Stimulated activated CD8-positive, alpha-beta memory T cell treated with anti-CD3 and anti-CD28 coated beads, Interleukin-4, amount 100 ng/mL, for 24 hours (primary cell): ENCODE measurements at regions not wholly inside any gene's neighbourhood (a gene's known extent, or its start where the extent isn't known, plus 50 kb on each side); places are given as distances from the start of the nearest gene placed in this dataset.
"Not testable (repeated sequence)": the region's sequence is repeated elsewhere in the genome, so short reads cannot be mapped to it uniquely, and the experiment has no call there.

ENCODE experiments used
- DNase-seq: peaks from one replicate; pipeline ENCODE4 v3.0.0-alpha.2; 2020; ENCODE audit warnings: low read depth

DNA sequence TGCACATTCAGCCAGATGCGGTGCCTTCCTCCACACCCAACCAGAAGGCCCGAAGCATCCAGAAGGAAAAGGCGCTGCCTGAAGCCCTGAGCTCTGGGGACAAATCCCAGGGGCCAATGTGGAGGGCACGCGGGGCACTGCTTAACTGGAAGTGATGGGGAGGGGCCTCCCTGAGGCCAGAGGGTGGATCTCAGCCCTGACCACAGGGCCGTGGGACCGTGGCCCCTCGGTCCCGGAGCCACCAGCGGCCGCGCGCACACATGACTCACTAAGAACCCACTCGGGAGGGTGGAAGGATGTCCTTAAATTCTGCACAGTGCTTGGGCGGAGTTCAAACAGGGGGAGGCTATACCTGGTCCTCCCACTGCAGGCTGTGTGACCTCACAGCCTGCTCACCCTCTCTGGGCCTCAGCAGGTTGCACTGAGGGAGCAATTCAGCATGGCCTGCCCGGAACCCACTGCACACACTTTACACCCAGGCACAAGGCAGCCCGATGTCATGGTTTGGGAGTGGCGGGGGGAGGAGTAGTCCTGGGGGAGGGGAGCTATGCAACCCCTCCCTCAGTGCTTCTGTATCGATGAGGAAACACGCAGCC lies 89.5 kb downstream of the RFLNA start:
- no peak for DNase-seq

DNA sequence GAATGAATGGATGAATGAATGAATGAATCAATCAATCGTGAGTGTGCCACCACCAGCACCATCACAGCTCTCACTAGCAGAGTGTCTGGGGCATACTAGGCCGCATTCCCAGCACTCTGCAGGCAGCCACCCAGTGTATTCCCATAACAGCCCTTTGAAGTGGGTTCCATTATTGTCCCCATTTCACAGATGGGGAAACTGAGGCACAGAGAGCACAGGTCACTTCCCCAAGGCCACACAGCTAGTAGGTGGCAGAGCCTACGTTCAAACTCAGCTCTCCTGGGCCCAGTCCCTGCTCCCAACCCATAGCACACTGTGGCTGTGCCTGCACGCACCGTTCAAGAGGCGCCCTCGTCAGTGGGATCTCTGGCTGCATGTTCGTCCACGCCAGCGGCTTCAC lies 88.1 kb downstream of the RFLNA start:
- no peak for DNase-seq

DNA sequence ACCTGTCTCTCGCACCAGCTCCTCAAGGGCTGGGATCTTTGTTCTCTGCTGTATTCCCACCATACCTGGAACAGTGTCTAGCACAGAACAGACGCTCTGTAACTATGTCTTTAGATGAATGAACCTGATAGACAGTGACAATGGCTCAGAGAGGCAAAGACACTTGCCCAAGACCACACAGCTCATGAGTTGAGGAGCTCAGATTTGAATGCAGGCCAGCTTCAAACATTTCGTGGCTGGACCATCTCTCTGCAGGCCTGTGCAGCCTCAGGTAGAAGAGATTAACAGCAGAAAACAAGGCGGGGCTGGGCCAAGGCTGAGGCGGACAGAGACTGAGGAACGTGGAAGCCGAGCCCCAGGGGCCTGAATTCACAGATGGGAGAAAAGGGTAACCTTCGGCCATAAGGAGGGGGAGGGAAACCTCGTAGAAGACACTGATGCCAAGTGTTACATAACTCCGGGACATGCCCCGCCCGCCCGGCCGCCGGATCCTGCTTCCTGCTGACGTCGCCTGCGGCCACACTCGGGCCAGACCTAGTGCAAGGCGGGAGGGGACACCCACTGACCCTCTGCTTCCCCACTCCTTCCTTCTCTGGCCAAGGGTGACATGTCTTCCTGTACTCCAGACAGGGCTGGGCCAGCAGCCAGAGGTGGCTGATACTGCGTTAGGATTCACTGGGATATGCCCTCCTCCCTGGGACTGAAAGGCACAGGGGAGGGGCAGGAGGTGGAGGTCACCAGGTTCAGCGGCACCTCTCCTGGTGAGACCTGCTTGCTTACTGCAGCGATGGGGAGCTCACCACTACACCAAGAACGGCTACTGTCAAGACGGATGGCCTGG lies 86.8 kb downstream of the RFLNA start:
- DNase-seq: no peak

DNA sequence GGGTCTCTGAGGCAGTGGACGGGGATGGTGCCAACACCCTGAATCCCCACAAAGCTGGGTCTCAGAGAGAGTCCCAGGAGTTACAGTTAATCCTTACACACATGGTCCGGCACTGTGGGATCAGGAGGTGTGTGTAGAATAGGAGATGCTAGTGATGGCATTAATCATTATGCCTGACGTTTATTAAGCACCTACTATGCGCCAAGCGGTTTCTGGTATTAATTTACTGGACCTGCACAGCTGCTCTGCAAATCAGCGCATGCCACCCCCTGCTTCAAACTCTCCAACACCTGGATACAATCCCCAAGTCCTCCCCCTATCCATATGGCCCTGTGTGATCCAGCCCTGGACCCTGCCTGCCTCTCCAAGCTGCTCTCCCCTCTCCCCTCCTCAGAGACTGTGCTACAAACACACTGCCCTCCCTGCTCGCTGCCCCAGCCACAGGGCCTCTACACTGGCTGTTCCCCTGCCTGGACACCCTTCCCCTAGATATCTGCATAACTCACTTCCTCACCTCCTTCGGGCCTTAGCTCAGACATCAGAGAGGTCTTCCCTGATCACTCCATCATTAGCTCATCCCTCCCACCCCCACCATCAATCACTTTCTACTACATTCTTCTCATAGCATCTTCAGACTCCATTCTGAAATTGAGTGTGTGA lies 86.0 kb downstream of the RFLNA start:
- no peak for DNase-seq

DNA sequence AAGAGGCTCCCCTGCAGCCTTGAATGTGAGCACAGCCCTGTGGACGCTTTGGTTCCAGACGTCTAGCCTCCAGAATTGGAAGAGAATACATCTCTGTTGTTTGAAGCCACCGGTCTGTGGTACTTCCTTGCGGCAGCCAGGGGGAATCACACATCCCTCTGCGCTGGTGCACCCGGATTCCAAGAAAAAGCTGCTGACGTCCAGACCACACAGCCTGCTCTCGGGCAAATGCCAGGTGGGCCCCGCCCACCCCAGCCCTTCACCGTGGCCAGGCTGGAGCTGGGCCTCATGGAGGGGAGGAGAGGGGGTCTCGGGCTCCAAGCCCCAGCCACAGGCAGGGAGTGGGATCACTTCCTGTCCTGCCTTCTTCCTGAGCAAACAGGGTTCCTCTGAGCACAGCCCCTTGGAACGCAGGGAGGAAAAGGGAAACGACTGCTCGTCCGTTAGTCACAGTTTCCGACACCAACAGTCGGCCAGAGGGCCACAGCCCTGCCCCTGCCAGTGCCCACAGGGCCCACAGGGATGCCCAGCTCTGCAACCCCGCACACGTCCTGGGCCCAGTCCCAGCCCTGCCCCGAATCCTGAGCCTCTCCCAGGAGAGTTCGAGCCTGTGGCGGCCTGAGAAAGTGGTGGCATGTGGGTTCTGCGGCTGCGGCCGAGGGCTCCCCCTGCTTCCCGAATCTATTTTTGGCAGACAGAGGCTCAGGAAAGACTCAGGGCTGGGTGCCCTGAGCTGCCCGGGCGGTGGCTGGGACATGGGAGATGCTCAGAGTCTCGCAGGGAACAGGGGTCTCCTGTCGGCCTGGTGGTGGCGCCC lies 85.3 kb downstream of the RFLNA start:
- no peak for DNase-seq

DNA sequence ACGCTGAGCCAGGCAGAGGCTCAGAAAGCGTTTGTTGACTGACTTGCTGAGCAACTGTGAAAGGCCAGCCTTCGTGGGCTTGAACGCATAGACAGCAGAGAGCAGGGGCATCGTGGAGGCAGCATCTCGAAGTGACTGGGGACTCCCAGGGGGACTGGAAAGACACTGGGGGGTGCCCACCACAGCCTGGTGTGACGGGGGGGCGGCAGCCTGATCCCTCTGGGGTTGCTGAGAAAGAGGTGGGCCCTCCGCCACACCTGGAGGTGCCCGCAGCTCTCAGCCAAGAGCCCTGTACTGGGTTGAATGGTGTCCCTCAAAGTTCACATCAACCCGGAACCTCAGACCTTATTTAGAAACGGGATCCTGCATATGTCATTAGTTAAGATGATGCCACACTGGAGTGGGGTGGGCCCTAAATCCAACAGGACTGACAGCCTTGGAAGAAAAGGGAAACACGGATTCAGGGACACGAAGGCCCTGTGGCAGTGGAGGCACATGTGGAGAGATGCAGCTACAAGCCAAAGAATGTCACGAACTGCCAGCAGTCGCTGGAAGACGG lies 84.6 kb downstream of the RFLNA start:
- no peak for DNase-seq

DNA sequence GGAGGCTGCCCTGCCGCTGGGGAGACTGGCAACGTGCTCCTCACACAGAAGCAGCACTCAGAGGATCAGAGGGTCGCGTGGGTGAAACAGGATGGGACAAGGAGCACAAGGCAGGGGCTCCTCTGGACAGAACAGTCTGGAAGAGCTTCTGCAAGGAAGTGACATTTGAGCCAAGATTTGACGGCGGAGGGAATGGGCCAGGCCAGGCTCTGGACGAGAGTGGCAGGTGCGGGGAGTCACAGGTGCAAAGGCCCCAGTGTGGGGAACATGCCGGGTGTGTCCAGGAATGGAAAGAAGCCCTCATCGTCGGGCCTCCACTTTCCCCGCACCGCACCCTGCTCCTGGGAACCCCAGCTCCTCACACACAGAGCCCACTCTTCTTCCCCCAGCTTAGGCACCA lies 84.0 kb downstream of the RFLNA start:
- DNase-seq: no peak

DNA sequence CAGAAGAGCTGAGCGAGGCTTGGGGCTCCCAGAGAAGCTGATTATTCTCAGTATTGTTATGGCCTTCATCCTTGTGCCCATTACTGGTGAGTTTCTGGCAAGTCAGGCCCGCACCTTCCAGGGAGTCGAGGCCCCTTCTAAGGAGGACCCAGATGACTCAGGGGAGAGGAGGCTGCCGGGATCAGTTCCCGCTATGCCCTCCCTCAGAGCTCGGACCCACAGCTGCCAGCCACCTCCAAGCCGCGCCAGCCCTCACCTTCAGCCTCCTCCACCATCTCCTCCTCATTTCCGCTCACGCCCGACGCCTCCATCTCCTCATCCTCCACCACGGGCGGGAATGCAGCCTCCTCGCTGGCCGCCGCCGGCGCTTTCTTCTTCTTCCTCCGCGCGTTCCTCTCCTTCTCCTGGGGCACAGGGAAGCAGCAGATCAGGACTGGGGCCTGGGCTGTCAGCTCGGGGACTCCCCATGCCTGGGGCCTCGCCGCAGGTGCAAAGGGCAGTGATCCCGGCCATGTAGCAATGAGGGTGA lies 83.2 kb downstream of the RFLNA start:
- DNase-seq: no peak

DNA sequence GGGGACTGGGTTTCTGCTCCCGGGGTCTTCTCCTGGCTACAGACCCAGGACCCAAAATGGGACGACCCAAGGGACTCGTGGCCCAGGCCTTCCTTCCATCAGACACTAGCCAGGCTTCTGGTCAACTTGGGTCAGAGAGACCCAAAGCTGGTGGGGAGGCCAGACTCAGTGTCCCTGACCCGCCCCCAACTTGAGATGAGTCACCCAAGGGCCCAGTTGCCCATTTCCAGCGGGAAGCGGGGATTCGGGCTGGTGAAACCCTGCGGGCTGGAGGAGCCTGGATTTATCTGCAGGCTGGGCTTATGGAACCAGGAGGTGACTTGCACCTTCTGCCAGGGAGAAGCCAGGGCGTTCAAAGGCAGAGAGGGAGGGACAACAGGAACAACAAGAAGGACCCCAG lies 81.5 kb downstream of the RFLNA start:
- no peak for DNase-seq

DNA sequence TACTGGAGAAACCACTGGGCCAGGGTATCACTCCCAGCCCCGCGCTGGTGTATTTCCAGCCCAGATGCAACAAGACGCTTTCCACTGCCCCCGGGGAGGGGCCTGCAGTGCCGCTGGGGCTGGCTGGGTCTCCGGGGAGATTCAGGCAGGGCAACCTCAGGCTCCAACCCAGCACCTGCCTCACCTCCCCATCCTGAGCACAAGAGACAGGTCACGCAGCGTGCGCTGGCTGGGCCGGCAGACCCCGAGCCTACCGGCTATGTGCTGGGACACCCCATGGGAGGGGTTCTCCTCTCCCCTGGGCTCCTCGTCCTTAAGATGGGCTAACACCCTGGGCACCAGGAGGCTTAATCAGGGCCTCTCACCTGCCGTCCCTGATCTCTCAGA lies 80.9 kb downstream of the RFLNA start:
- DNase-seq: no peak

DNA sequence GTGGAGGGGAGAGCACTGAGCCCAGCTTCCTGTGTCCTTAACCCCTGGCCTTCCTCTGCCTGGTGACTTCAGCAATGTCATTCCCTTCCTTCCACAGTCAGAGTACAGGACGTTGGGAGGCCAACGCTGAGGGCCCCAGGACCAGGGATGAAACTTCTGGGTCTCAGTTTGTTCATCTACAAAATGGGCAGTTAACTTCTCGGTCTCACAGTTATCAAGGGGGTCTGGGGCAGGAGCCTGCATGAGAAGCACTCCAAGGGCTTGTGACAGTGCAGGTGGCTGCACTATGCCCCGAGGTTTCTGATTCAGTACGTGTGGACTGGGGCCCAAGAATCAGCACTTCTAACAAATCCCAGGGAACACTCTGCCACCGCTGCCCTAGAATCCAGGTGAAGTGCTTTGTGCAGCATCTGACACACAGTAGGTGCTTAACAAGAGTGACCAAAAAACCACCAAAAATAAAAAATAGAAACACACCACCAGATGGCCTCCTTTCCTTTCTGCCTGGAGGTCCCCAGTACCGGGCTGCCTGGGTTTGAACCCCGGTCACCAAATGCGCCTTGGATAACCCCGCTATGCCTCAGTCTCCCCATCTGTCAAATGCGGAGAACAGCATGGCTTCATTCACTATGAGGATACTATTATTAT lies 80.4 kb downstream of the RFLNA start:
- no peak for DNase-seq

DNA sequence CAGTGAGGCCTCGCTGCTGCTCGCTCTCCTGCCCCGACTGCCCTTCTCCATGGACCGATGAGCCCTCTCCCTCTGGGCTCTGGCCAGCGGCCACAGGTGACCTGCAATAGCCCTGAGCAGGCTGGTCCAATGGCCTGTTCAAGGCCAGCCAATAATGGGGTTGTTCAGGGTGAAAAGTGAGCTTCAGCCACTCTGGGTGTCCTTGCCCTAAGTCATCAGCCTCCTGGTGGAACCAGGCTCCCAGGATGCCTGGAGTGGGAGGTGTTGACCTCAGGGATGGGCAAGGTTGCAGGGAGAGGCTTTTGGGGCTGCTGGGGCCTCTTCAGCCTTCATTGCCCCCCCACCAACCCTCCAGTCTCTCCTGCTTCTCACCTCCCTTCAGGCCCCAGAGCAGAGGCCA lies 79.7 kb downstream of the RFLNA start:
- no peak for DNase-seq

DNA sequence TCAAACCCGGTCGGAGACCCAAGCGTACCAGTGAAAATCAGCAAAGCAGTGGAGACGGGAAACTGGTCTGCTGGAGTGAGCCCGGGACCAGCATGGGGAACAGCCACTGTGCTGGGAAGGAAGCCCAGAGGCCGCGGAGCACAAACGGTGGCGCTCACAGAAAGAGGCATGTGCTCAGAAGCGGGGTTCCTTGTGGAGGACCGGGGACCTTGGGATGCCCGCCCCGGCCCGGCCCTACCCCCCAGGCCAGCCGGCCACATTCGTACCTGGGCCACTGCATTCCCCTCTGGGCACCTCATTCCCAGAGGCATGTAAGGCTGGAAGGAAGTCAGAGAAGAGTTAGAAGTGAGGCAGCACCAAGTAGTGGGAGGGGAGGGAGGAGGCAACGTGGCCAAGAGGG lies 79.3 kb downstream of the RFLNA start:
- no peak for DNase-seq

DNA sequence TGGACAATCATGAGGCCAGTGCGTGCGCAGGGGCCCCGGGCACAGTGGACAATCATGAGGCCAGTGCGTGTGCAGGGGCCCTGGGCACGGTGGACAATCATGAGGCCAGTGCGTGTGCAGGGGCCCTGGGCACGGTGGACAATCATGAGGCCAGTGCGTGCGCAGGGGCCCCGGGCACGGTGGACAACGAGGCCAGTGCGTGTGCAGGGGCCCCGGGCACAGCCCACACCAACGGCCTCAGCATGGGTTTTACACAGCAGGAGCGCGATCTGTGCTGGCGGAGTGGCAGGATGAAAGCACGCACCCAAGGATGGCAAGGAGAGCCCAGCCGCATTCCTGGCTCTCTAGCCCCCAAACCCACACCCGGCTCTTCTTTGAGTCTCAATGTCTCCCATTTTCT lies 78.8 kb downstream of the RFLNA start:
- DNase-seq: not testable (repeated sequence)

DNA sequence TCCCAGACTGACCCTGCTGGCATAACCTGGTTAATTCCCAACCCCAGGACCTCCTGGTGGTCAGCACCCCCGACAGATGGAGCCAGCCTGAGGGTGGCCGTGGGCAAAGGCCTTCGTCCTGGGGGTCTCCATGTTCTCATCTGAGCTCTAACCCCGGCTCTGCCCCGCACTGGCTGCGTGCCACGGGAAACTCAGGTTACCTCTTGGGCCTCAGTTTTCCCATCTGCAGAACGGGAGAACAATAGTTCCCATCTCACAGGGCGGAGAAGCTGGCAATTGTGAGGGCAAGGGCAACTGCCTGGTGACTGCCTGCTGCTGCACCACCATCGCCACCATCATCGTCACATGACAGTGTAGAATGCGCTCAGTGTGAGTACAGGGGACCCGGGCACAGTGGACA lies 77.9 kb downstream of the RFLNA start:
- DNase-seq: no peak

DNA sequence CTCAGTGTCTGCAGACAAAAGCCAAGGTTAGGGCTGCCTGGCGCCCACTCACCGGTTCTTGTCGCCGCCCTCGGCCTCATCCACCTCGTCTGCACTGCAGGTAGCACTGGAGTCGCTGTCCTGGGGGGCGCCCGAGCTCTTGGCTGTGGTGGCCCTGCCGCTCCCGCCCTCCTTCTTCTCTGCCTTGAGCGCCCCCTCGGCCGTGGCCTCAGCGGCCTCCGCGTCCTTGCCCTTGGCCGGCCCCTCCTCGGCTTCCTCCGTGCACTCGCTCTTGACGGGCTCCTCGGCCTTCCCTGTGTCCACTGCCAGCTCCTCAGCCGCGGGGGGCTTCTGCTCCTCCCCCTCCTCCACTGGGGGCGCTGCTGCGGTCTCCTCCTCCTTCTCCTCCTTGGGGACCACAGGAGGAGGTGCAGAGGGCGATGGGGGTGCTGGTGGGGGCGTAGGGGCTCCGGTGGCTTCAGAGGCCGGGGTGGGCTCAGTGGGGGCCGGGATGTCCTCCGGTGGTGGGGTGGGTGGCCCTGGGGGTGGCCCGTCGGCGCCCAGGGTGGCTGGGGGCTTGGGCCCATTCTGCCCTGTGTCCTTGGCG lies 77.2 kb downstream of the RFLNA start:
- DNase-seq: no peak

DNA sequence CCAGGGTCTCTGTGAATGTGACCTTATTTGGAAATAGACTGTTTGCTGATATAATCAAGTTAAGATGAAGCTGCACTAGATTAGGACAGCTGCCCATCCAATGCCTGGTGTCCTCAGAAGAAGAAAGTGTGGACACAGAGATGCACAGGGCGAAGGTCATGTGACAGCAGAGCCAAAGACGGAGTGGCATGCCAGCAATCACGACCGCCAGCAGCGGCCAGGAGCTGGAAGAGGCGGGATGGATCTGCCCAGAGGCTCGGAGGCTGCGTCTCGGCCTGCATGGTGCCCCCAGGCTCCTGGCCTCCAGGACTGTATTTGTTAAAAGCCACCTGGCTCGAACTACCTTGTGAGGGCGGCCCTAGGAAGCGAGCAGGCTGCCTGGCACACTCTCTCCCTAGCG lies 76.5 kb downstream of the RFLNA start:
- no peak for DNase-seq

DNA sequence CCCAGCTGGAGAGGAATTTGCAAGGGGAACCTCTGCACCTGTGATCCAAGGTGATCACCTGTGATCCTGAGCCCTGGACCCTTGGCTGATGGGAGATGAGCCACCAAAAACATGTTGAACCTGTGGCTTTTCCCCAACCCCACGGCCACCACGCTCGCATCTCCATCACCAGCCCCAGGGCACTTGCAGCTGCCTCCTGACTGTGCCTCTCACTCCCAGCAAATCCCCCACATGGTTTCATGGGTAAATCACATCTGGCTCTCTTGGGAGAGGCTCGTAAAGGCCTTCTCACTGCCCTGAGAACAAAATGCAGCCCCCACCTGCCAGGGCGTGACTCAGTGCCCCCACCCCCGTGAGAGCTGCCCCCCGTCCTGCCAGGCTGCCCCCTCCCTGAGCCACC lies 76.0 kb downstream of the RFLNA start:
- DNase-seq: no peak

DNA sequence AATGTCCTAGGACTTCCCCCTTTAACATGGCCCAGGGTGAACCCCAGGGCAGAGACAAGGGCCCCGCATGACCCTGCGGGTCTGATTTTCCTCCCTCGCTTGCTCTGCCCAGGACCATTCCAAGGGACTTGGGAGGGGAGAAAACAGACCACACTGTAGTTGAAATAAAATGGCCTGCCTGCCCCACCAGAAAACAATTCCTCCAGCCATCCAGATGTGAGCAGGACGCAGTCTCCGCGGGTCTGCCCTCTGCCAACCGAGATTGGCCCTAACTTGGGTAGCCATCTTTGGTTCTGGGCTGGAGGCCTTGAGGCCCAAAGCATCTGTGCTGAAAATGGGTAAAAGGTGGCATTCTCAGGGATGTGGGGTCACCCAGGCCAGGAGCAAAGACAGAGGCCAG lies 75.5 kb downstream of the RFLNA start:
- no peak for DNase-seq

DNA sequence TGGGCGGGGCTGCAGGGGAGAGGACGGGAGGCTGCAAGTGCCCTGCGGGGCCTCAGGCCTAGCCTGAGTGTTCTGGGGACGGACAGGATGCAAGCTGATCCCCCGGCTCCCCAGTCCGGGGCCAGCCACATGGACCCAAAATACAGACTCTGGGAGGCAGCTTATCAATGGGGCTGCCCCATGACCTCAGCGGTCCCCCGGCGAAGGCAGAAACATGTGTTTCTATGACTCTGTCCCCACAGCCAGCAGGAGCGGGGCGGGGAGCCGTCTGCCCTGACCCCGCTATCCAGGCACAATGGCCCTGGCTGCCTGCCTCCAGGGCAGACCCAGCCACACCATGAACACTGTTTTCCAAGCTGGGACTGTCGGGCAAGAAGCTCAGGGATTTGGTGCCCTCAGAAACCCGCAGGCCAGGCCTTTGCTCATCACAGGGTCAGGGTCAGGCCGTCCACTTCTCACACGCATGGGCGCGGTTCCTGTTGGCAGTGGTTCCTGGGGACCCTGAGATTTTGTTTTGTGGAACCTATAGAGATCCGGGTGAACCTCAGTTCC lies 75.0 kb downstream of the RFLNA start:
- DNase-seq: no peak
